ENCODE measurements at regions not wholly inside any gene's neighbourhood (a gene's known extent, or its start where the extent isn't known, plus 50 kb on each side); places are given as distances from the start of the nearest gene placed in this dataset.

- TF ChIP-seq, protein P1, sequence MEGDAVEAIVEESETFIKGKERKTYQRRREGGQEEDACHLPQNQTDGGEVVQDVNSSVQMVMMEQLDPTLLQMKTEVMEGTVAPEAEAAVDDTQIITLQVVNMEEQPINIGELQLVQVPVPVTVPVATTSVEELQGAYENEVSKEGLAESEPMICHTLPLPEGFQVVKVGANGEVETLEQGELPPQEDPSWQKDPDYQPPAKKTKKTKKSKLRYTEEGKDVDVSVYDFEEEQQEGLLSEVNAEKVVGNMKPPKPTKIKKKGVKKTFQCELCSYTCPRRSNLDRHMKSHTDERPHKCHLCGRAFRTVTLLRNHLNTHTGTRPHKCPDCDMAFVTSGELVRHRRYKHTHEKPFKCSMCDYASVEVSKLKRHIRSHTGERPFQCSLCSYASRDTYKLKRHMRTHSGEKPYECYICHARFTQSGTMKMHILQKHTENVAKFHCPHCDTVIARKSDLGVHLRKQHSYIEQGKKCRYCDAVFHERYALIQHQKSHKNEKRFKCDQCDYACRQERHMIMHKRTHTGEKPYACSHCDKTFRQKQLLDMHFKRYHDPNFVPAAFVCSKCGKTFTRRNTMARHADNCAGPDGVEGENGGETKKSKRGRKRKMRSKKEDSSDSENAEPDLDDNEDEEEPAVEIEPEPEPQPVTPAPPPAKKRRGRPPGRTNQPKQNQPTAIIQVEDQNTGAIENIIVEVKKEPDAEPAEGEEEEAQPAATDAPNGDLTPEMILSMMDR (conservative IDR thresholded peaks at IDR 0.05; ENCODE audit: low read length): no peak
- DNase-seq (ENCODE audit: low read depth): no peak
- H3K4me3 ChIP-seq (ENCODE audit: low read length): no peak overlapping the region
These were observed 490.2 kb downstream of the PRR16 start for GRCh38 chr5:120954255-120954654.

DNA sequence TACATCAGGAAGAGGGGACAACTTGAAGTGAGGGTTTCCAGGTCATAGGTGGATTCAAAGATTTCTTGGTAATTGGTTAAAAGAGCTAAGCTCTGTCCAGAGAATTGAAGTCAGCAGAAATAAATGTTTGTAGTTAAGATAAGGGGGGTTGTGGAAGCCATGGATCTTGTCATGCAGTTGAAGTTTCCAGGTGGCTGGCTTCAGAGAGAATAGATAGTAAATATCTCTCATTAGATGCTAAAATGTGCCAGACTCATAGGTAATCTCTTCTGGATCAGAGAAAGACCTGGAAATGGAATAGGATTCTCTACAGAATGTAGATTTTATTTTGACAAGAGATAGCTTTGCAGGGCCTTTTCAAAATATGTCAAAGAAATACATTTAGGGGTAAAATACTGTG, 491.7 kb downstream of the PRR16 start:
- no peak overlapping the region for H3K4me3 ChIP-seq (ENCODE audit: low read length)
- no peak for DNase-seq (ENCODE audit: low read depth)
- TF ChIP-seq, protein P1 (conservative IDR thresholded peaks at IDR 0.05; ENCODE audit: low read length): no peak

DNA sequence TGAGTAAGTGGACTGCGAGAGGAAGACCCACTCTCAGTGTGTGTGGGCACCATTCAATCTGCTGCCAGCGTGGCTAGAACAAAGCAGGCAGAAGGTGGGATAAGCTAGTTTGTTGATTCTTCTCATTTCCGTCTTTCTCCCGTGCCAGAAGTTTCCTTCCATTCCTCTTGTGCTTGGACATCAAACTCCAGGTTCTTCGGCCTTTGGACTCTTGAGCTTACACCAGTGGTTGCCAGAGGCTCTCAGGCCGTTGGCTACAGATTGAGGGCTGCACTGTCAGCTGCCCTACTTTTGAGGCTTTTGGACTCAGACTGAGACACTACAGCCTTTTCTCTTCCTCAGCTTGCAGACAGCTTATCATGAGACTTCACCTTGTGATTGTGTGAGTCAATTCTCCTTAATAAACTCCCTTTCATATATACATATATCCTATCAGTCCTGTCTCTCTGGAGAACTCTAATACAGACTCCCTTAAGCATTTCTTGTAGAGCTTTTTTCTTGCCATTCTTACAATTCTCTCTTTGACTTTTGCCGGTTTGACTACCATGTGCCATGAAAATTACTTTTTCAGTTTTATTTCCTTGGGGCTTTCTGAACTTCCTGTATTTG, 494.9 kb downstream of the PRR16 start:
- TF ChIP-seq, protein P1 (conservative IDR thresholded peaks at IDR 0.05; ENCODE audit: low read length): no peak

GRCh38 chr5:120960510-120960909, 496.4 kb downstream of the PRR16 start:
- DNase-seq (ENCODE audit: low read depth): no peak
- H3K4me3 ChIP-seq (ENCODE audit: low read length): no peak overlapping the region
- TF ChIP-seq, protein P1 (conservative IDR thresholded peaks at IDR 0.05; ENCODE audit: low read length): no peak

More for the DNA sequence above, 494.9 kb downstream of the PRR16 start:
- no peak overlapping the region for H3K4me3 ChIP-seq (ENCODE audit: low read length)
- DNase-seq (ENCODE audit: low read depth): no peak

GRCh38 chr5:120967366-120967765, 503.3 kb downstream of the PRR16 start:
- TF ChIP-seq, protein P1 (conservative IDR thresholded peaks at IDR 0.05; ENCODE audit: low read length): no peak

GRCh38 chr5:120974690-120975089, 510.6 kb downstream of the PRR16 start:
- no peak for DNase-seq (ENCODE audit: low read depth)
- H3K4me3 ChIP-seq (ENCODE audit: low read length): no peak overlapping the region
- TF ChIP-seq, protein P1 (conservative IDR thresholded peaks at IDR 0.05; ENCODE audit: low read length): no peak

More at GRCh38 chr5:120967366-120967765, 503.3 kb downstream of the PRR16 start:
- no peak overlapping the region for H3K4me3 ChIP-seq (ENCODE audit: low read length)
- no peak for DNase-seq (ENCODE audit: low read depth)

GRCh38 chr5:120982351-120982750, 518.3 kb downstream of the PRR16 start:
- H3K4me3 ChIP-seq (ENCODE audit: low read length): no peak overlapping the region
- DNase-seq (ENCODE audit: low read depth): no peak
- TF ChIP-seq, protein P1 (conservative IDR thresholded peaks at IDR 0.05; ENCODE audit: low read length): no peak
